Esophagus muscularis mucosa (tissue), 3 donors: ENCODE measurements at regions not wholly inside any gene's neighbourhood (a gene's known extent, or its start where the extent isn't known, plus 50 kb on each side); places are given as distances from the start of the nearest gene placed in this dataset.

ENCODE experiments used
- POLR2AphosphoS5 ChIP-seq, 2 donors: sonication (generic); formaldehyde crosslinking; IDR thresholded peaks; one replicate each; pipeline ENCODE4 v1.6.1; 2017; ENCODE audit warnings: antibody characterized with exemption in 2 of 2
- TF ChIP-seq, protein P1 (sequence below), 3 experiments: fragments of 200-600 bp in 2 of 3; fragments of 450-650 bp in 1 of 3; sonication (generic) in 2 of 3; IDR thresholded peaks; one replicate each; pipeline ENCODE4 v1.5.1; 2017 to 2019; ENCODE audit warnings: antibody characterized with exemption in 3 of 3, mild to moderate bottlenecking in 2 of 3, moderate library complexity in 1 of 3

DNA sequence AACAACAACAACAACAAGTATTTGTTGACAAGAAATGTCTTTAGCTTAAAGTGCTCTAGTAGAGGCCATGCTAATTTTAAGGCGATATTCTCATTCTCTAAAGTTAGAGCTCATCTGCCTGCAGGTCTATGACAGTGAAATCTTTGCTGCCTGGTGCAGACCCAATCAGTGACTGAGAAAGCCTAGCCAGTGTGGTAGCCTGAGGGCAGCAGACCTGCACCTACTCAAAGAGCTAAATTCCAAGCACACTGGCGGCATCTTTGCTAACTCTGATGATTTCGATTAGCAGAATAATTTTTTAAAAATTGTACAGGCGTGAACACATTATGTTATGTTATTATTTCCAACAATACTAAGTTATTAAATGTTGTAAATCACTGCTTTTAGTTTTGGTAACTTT lies 228.8 kb upstream of the RGMA start:
- TF ChIP-seq, protein P1, sequence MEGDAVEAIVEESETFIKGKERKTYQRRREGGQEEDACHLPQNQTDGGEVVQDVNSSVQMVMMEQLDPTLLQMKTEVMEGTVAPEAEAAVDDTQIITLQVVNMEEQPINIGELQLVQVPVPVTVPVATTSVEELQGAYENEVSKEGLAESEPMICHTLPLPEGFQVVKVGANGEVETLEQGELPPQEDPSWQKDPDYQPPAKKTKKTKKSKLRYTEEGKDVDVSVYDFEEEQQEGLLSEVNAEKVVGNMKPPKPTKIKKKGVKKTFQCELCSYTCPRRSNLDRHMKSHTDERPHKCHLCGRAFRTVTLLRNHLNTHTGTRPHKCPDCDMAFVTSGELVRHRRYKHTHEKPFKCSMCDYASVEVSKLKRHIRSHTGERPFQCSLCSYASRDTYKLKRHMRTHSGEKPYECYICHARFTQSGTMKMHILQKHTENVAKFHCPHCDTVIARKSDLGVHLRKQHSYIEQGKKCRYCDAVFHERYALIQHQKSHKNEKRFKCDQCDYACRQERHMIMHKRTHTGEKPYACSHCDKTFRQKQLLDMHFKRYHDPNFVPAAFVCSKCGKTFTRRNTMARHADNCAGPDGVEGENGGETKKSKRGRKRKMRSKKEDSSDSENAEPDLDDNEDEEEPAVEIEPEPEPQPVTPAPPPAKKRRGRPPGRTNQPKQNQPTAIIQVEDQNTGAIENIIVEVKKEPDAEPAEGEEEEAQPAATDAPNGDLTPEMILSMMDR (IDR thresholded peaks at IDR 0.05) = no peak
- TF ChIP-seq POLR2AphosphoS5 (IDR thresholded peaks at IDR 0.05) = no peak
